CD4-positive, alpha-beta memory T cell (primary cell): ENCODE measurements at regions not wholly inside any gene's neighbourhood (a gene's known extent, or its start where the extent isn't known, plus 50 kb on each side); places are given as distances from the start of the nearest gene placed in this dataset.

Experiments
- CTCF ChIA-PET: fragments of 350-600 bp; sonication (Branson Sonifier 250); formaldehyde crosslinking; loops from one replicate; lab custom pipeline; 2021; ENCODE audit warnings: inconsistent platforms; ENCODE audit not compliant: partially characterized antibody; lab: Charles Lee
- POLR2A ChIA-PET: fragments of 350-600 bp; sonication (Branson Sonifier 250); formaldehyde crosslinking; loops from one replicate; lab custom pipeline; 2021; ENCODE audit not compliant: partially characterized antibody; lab: Charles Lee
- DNase-seq, 5 donors: peaks; one replicate each; pipeline versions ENCODE4 v3.0.0 to v3.0.0-alpha.2; 2020 to 2022; ENCODE audit warnings: mixed read lengths in 1 of 5
- H3K27ac ChIP-seq: one replicate; pipeline ENCODE4 v1.7.0; 2013; ENCODE audit warnings: low read depth, low read length
- H3K27me3 ChIP-seq: 2 replicates; pipeline ENCODE4 v1.7.0; 2013; ENCODE audit warnings: mild to moderate bottlenecking, low read length, moderate library complexity; ENCODE audit not compliant: insufficient read depth
- H3K36me3 ChIP-seq: 2 replicates; pipeline ENCODE4 v1.7.0; 2013; ENCODE audit warnings: mild to moderate bottlenecking, low read length, moderate library complexity; ENCODE audit not compliant: insufficient read depth
- H3K4me1 ChIP-seq: 2 replicates; pipeline ENCODE4 v1.7.0; 2013; ENCODE audit warnings: mild to moderate bottlenecking, low read length, moderate library complexity; ENCODE audit not compliant: insufficient read depth
- H3K4me3 ChIP-seq, 2 donors: one replicate each; pipeline ENCODE4 v1.7.0; 2013; ENCODE audit warnings: low read length in 2 of 2, mild to moderate bottlenecking in 1 of 2
- H3K9me3 ChIP-seq, 2 donors: one replicate each; pipeline ENCODE4 v1.7.0; 2013; ENCODE audit warnings: low read length in 2 of 2, control low read depth in 1 of 2; ENCODE audit not compliant: control insufficient read depth in 1 of 2
- H3K27ac Mint-ChIP-seq, 7 donors: one replicate each; pipeline ENCODE4 v1.8.0; 2020 to 2021; ENCODE audit warnings: mixed read lengths in 7 of 7, mild to moderate bottlenecking in 6 of 7, inconsistent platforms in 3 of 7, moderate library complexity in 3 of 7
- H3K27me3 Mint-ChIP-seq, 2 donors: one replicate each; pipeline ENCODE4 v1.8.0; 2020 to 2021; ENCODE audit warnings: mixed read lengths in 2 of 2
- H3K36me3 Mint-ChIP-seq, 2 donors: one replicate each; pipeline ENCODE4 v1.8.0; 2020 to 2021; ENCODE audit warnings: mixed read lengths in 2 of 2, inconsistent platforms in 1 of 2, mild to moderate bottlenecking in 1 of 2
- H3K4me1 Mint-ChIP-seq, 4 donors: one replicate each; pipeline ENCODE4 v1.8.0; 2020 to 2021; ENCODE audit warnings: mixed read lengths in 4 of 4, mild to moderate bottlenecking in 1 of 4
- H3K4me3 Mint-ChIP-seq, 8 donors: one replicate each; pipeline ENCODE4 v1.8.0; 2020 to 2021; ENCODE audit warnings: mixed read lengths in 8 of 8, mild to moderate bottlenecking in 7 of 8, moderate library complexity in 6 of 8, inconsistent platforms in 3 of 8
- H3K9me3 Mint-ChIP-seq, 8 donors: one replicate each; pipeline ENCODE4 v1.8.0; 2020 to 2021; ENCODE audit warnings: mixed read lengths in 8 of 8, mild to moderate bottlenecking in 5 of 8, inconsistent platforms in 3 of 8, moderate library complexity in 1 of 8
- intact Hi-C: fragments of 100-400 bp; cut with micrococcal nuclease; formaldehyde crosslinking; loops from one replicate; pipeline ENCODE4 v1.15.1; 2023

GRCh38 chr1:106456832-106457231 lies 599.6 kb upstream of the PRMT6 start:
- intact Hi-C loops = no loop called here

GRCh38 chr1:106457368-106457767 lies 599.1 kb upstream of the PRMT6 start:
- Mint-ChIP-seq H3K4me1 (no peaks in the 10 kb centered on the region), H3K9me3 (peaks cover 0 to 8% (median 3%) of the 10 kb centered on the region in 8 donors), H3K27me3 (no peaks in the 10 kb centered on the region), H3K36me3 (no peaks in the 10 kb centered on the region), H3K27ac (no peak overlapping the region), H3K4me3 (no peak overlapping the region)
- Histone ChIP-seq H3K4me3 (no peak overlapping the region), H3K4me1 (no peaks in the 10 kb centered on the region), H3K36me3 (no peaks in the 10 kb centered on the region), H3K9me3 (no peaks in the 10 kb centered on the region), H3K27me3 (no peaks in the 10 kb centered on the region), H3K27ac (no peak overlapping the region)
- no peak for DNase-seq
- intact Hi-C loops = no loop called here
- CTCF ChIA-PET = no interaction called here
- POLR2A ChIA-PET = no interaction called here

More at GRCh38 chr1:106456832-106457231, 599.6 kb upstream of the PRMT6 start:
- no peak overlapping the region for H3K27ac Mint-ChIP-seq
- no peaks in the 10 kb centered on the region for H3K4me1 Mint-ChIP-seq
- no peak overlapping the region for H3K4me3 ChIP-seq
- peaks cover 0 to 10% (median 3%) of the 10 kb centered on the region in 8 donors for H3K9me3 Mint-ChIP-seq
- ChIA-PET CTCF (no interaction called here), POLR2A (no interaction called here)
- H3K27me3 ChIP-seq = no peaks in the 10 kb centered on the region
- H3K27ac ChIP-seq = no peak overlapping the region
- H3K4me3 Mint-ChIP-seq = no peak overlapping the region
- no peaks in the 10 kb centered on the region for H3K4me1 ChIP-seq
- H3K36me3 ChIP-seq = no peaks in the 10 kb centered on the region
- H3K36me3 Mint-ChIP-seq = no peaks in the 10 kb centered on the region
- no peaks in the 10 kb centered on the region for H3K27me3 Mint-ChIP-seq
- no peaks in the 10 kb centered on the region for H3K9me3 ChIP-seq
- DNase-seq = no peak

GRCh38 chr1:106458866-106459265 lies 597.6 kb upstream of the PRMT6 start:
- Histone ChIP-seq H3K4me3 (no peak overlapping the region), H3K9me3 (no peaks in the 10 kb centered on the region), H3K36me3 (no peaks in the 10 kb centered on the region), H3K27ac (no peak overlapping the region), H3K4me1 (no peaks in the 10 kb centered on the region), H3K27me3 (no peaks in the 10 kb centered on the region)
- Mint-ChIP-seq H3K36me3 (no peaks in the 10 kb centered on the region), H3K4me1 (no peaks in the 10 kb centered on the region), H3K4me3 (no peak overlapping the region), H3K9me3 (peaks cover 0 to 8% (median 3%) of the 10 kb centered on the region in 8 donors), H3K27me3 (no peaks in the 10 kb centered on the region), H3K27ac (no peak overlapping the region)
- ChIA-PET POLR2A (no interaction called here), CTCF (no interaction called here)
- intact Hi-C loops = no loop called here
- no peak for DNase-seq

GRCh38 chr1:106459418-106459817 lies 597.1 kb upstream of the PRMT6 start:
- no peak overlapping the region for H3K27ac Mint-ChIP-seq
- intact Hi-C loops = no loop called here
- H3K9me3 ChIP-seq = no peaks in the 10 kb centered on the region
- no peak overlapping the region for H3K4me3 Mint-ChIP-seq
- H3K27me3 ChIP-seq = no peaks in the 10 kb centered on the region
- no peak overlapping the region for H3K4me3 ChIP-seq
- H3K36me3 ChIP-seq = no peaks in the 10 kb centered on the region
- no peaks in the 10 kb centered on the region for H3K4me1 ChIP-seq
- H3K36me3 Mint-ChIP-seq = no peaks in the 10 kb centered on the region
- no peaks in the 10 kb centered on the region for H3K4me1 Mint-ChIP-seq
- H3K27ac ChIP-seq = no peak overlapping the region
- peaks cover 0 to 8% (median 2%) of the 10 kb centered on the region in 8 donors for H3K9me3 Mint-ChIP-seq
- ChIA-PET CTCF (no interaction called here), POLR2A (no interaction called here)
- no peak for DNase-seq
- H3K27me3 Mint-ChIP-seq = no peaks in the 10 kb centered on the region

- Histone ChIP-seq H3K36me3 (no peaks in the 10 kb centered on the region), H3K9me3 (no peaks in the 10 kb centered on the region), H3K4me3 (no peak overlapping the region), H3K27ac (no peak overlapping the region), H3K4me1 (no peaks in the 10 kb centered on the region), H3K27me3 (no peaks in the 10 kb centered on the region)
- no peaks in the 10 kb centered on the region for H3K27me3 Mint-ChIP-seq
- no peak for DNase-seq
- ChIA-PET CTCF (no interaction called here), POLR2A (no interaction called here)
- intact Hi-C loops = no loop called here
- H3K4me1 Mint-ChIP-seq = no peaks in the 10 kb centered on the region
- H3K36me3 Mint-ChIP-seq = no peaks in the 10 kb centered on the region
- H3K4me3 Mint-ChIP-seq = no peak overlapping the region
- peaks cover 0 to 38% (median 17%) of the 10 kb centered on the region in 8 donors for H3K9me3 Mint-ChIP-seq
- H3K27ac Mint-ChIP-seq = no peak overlapping the region
These were observed 590.8 kb upstream of the PRMT6 start for GRCh38 chr1:106465666-106466065.

- Mint-ChIP-seq H3K27ac (no peak overlapping the region), H3K4me1 (no peaks in the 10 kb centered on the region), H3K36me3 (no peaks in the 10 kb centered on the region), H3K4me3 (no peak overlapping the region), H3K27me3 (no peaks in the 10 kb centered on the region), H3K9me3 (peaks cover 1 to 37% (median 28%) of the 10 kb centered on the region in 8 donors)
- Histone ChIP-seq H3K36me3 (no peaks in the 10 kb centered on the region), H3K4me3 (no peak overlapping the region), H3K27me3 (no peaks in the 10 kb centered on the region), H3K27ac (no peak overlapping the region), H3K9me3 (peaks cover 0 to 3% of the 10 kb centered on the region in 2 donors), H3K4me1 (no peaks in the 10 kb centered on the region)
- ChIA-PET POLR2A (no interaction called here), CTCF (no interaction called here)
- DNase-seq = no peak
- intact Hi-C loops = no loop called here
These were observed 575.8 kb upstream of the PRMT6 start for GRCh38 chr1:106480629-106481028.

GRCh38 chr1:106492880-106493279 lies 563.6 kb upstream of the PRMT6 start:
- H3K4me1 ChIP-seq = no peaks in the 10 kb centered on the region
- no peak overlapping the region for H3K27ac Mint-ChIP-seq
- POLR2A ChIA-PET = no interaction called here
- H3K27me3 Mint-ChIP-seq = no peaks in the 10 kb centered on the region
- no peak for DNase-seq
- intact Hi-C loops = no loop called here
- H3K27me3 ChIP-seq = no peaks in the 10 kb centered on the region
- H3K9me3 Mint-ChIP-seq = peaks cover 0 to 14% (median 9%) of the 10 kb centered on the region in 8 donors
- no peaks in the 10 kb centered on the region for H3K36me3 ChIP-seq
- no peak overlapping the region for H3K4me3 Mint-ChIP-seq
- no peak overlapping the region for H3K4me3 ChIP-seq
- no peak overlapping the region for H3K27ac ChIP-seq
- no peaks in the 10 kb centered on the region for H3K36me3 Mint-ChIP-seq
- no peaks in the 10 kb centered on the region for H3K4me1 Mint-ChIP-seq
- CTCF ChIA-PET = no interaction called here
- no peaks in the 10 kb centered on the region for H3K9me3 ChIP-seq

GRCh38 chr1:106494646-106495045 lies 561.8 kb upstream of the PRMT6 start:
- Mint-ChIP-seq H3K9me3 (peaks cover 0 to 9% (median 3%) of the 10 kb centered on the region in 8 donors), H3K27me3 (no peaks in the 10 kb centered on the region), H3K4me3 (no peak overlapping the region), H3K36me3 (no peaks in the 10 kb centered on the region), H3K27ac (no peak overlapping the region), H3K4me1 (no peaks in the 10 kb centered on the region)
- Histone ChIP-seq H3K36me3 (no peaks in the 10 kb centered on the region), H3K4me3 (no peak overlapping the region), H3K27me3 (no peaks in the 10 kb centered on the region), H3K4me1 (no peaks in the 10 kb centered on the region), H3K9me3 (no peaks in the 10 kb centered on the region), H3K27ac (no peak overlapping the region)
- DNase-seq = no peak
- ChIA-PET CTCF (no interaction called here), POLR2A (no interaction called here)
- intact Hi-C loops = no loop called here
